Nephron (organoid): ENCODE measurements at regions not wholly inside any gene's neighbourhood (a gene's known extent, or its start where the extent isn't known, plus 50 kb on each side); places are given as distances from the start of the nearest gene placed in this dataset.
"Not testable (repeated sequence)": the region's sequence is repeated elsewhere in the genome, so short reads cannot be mapped to it uniquely, and the experiment has no call there.

Experiments used
- H3K27ac Mint-ChIP-seq, 3 experiments: 2 replicates each; pipeline ENCODE4 v1.8.0; 2020; ENCODE audit warnings: mixed read lengths in 3 of 3, mild to moderate bottlenecking in 2 of 3, moderate library complexity in 1 of 3
- H3K27me3 Mint-ChIP-seq: 2 replicates; pipeline ENCODE4 v1.8.0; 2021; ENCODE audit warnings: low read depth, mild to moderate bottlenecking, moderate library complexity, mixed read lengths
- H3K36me3 Mint-ChIP-seq: 2 replicates; pipeline ENCODE4 v1.8.0; 2020; ENCODE audit warnings: low read depth, mixed read lengths
- H3K4me1 Mint-ChIP-seq: 2 replicates; pipeline ENCODE4 v1.8.0; 2020; ENCODE audit warnings: mixed read lengths
- H3K4me3 Mint-ChIP-seq, 3 experiments: 2 replicates each; pipeline ENCODE4 v1.8.0; 2020; ENCODE audit warnings: mild to moderate bottlenecking in 3 of 3, mixed read lengths in 3 of 3, moderate library complexity in 2 of 3
- H3K9me3 Mint-ChIP-seq: 2 replicates; pipeline ENCODE4 v1.8.0; 2020; ENCODE audit warnings: mixed read lengths
- CTCF ChIP-seq, 3 experiments: fragments of 200-600 bp; sonication (generic); IDR thresholded peaks; one replicate each; pipeline ENCODE4 v1.5.0; 2021; ENCODE audit warnings: antibody characterized with exemption in 3 of 3; ENCODE audit not compliant: unreplicated experiment in 3 of 3

- no peaks in the 10 kb centered on the region for H3K27me3 Mint-ChIP-seq
- H3K36me3 Mint-ChIP-seq, result peaks cover 3% of the 10 kb centered on the region
These were observed 186.1 kb upstream of the CNTN6 start for GRCh38 chr3:906739-907138.

GRCh38 chr3:908839-909238 lies 184.0 kb upstream of the CNTN6 start:
- Mint-ChIP-seq H3K36me3 (no peaks in the 10 kb centered on the region), H3K27me3 (no peaks in the 10 kb centered on the region), H3K9me3 (peaks cover 5% of the 10 kb centered on the region), H3K4me3 (no peak overlapping the region), H3K27ac (no peak overlapping the region), H3K4me1 (no peaks in the 10 kb centered on the region)
- TF ChIP-seq CTCF (IDR thresholded peaks at IDR 0.05; ENCODE audit: unreplicated experiment in 3 of 3), result peak; percentile 31 to 41 (median 38)

More at GRCh38 chr3:906739-907138, 186.1 kb upstream of the CNTN6 start:
- Mint-ChIP-seq H3K9me3 (peaks cover 24% of the 10 kb centered on the region), H3K4me3 (no peak overlapping the region), H3K27ac (no peak overlapping the region), H3K4me1 (no peaks in the 10 kb centered on the region)
- no peak for TF ChIP-seq CTCF (IDR thresholded peaks at IDR 0.05; ENCODE audit: unreplicated experiment in 3 of 3)

GRCh38 chr3:912717-913116 lies 180.1 kb upstream of the CNTN6 start:
- not testable (repeated sequence) for H3K4me1 Mint-ChIP-seq, H3K36me3 Mint-ChIP-seq, H3K27ac Mint-ChIP-seq, H3K9me3 Mint-ChIP-seq, H3K27me3 Mint-ChIP-seq, H3K4me3 Mint-ChIP-seq

GRCh38 chr3:923161-923910 lies 169.5 kb upstream of the CNTN6 start:
- no peak for TF ChIP-seq CTCF (IDR thresholded peaks at IDR 0.05; ENCODE audit: unreplicated experiment in 3 of 3)
- no peak overlapping the region for H3K4me3 Mint-ChIP-seq
- peak overlapping the region in 2 of 3 experiments; percentile 46 to 58 for H3K27ac Mint-ChIP-seq
- no peaks in the 10 kb centered on the region for H3K27me3 Mint-ChIP-seq
- no peaks in the 10 kb centered on the region for H3K36me3 Mint-ChIP-seq
- H3K4me1 Mint-ChIP-seq, result no peaks in the 10 kb centered on the region
- H3K9me3 Mint-ChIP-seq, result peaks cover 3% of the 10 kb centered on the region

GRCh38 chr3:930866-931265 lies 162.0 kb upstream of the CNTN6 start:
- Mint-ChIP-seq H3K9me3 (peaks cover 3% of the 10 kb centered on the region), H3K27me3 (no peaks in the 10 kb centered on the region), H3K4me1 (no peaks in the 10 kb centered on the region), H3K27ac (no peak overlapping the region), H3K36me3 (no peaks in the 10 kb centered on the region), H3K4me3 (no peak overlapping the region)
- TF ChIP-seq CTCF (IDR thresholded peaks at IDR 0.05; ENCODE audit: unreplicated experiment in 3 of 3), result no peak

- Mint-ChIP-seq H3K4me1 (no peaks in the 10 kb centered on the region), H3K4me3 (no peak overlapping the region), H3K27me3 (no peaks in the 10 kb centered on the region), H3K9me3 (peaks cover 3% of the 10 kb centered on the region), H3K36me3 (no peaks in the 10 kb centered on the region), H3K27ac (no peak overlapping the region)
- no peak for TF ChIP-seq CTCF (IDR thresholded peaks at IDR 0.05; ENCODE audit: unreplicated experiment in 3 of 3)
These were observed 159.5 kb upstream of the CNTN6 start for GRCh38 chr3:933326-933725.
